ENCODE measurements at regions not wholly inside any gene's neighbourhood (a gene's known extent, or its start where the extent isn't known, plus 50 kb on each side); places are given as distances from the start of the nearest gene placed in this dataset.

DNA sequence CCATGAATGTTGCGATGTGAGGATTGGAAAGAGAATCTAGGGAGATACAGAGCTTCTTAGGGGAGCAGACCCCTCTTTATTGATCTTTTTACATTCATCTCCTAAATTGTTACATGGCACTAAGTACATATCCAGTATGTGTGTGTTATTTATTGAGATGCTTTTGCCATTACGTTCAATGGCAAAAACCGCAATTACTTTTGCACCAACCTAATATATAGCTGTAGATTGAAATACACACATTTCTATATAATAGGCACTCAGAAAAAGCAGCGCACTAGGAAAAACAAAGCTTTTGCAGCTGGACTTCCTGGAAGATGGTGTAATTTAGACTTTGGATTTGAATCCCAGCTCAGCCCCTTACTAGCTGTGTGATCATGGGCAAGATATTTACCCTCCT lies 849.4 kb downstream of the SLC4A3 start:
- no peak for DNase-seq
- H3K4me3 ChIP-seq, result no peak overlapping the region
- no peaks in the 10 kb centered on the region for H3K27me3 ChIP-seq
- H3K27ac ChIP-seq, result no peak overlapping the region
- no peaks in the 10 kb centered on the region for H3K9me3 ChIP-seq
- no peaks in the 10 kb centered on the region for H3K4me1 ChIP-seq
- H3K36me3 ChIP-seq, result no peaks in the 10 kb centered on the region
- intact Hi-C loops (cut with DNase I; ENCODE audit: low total_unique reads), result no loop called here
- TF ChIP-seq CTCF (IDR thresholded peaks at IDR 0.05), result no peak
- no peak for TF ChIP-seq POLR2A (IDR thresholded peaks at IDR 0.05)

DNA sequence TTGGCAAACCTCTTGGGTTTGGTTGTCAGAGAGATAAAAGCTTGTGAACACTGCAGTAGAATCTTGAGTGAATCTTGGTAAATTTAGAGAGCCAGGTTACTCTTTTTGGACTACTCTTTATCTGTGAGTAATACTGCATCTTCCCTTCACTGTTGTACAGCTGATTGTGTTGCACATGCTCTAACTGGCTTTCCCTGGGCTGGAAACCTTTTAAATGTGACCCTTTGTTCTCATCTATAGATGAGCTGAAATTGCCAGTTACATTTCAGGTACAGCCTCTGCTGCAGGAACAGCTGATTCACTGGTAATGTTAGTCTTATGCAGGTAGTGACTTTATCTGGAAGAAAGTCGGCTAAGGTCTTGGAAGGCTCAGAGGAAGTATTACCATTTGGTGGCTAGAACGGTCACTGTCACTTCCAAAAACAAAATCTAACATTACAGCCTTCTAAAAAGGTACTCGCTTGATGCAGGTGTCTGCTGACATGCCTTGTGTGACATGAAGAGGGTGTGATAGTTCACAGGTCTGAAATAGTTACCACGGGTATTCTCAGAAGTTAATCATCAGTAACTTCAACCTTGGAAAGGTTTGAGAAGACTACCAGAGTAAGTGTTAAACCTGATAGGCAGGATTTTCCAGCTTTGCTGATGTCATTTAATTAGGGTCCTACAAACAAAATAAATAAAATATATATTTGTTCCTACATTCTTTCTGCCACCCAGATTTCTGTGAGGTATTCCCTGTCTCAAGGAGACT lies 851.1 kb downstream of the SLC4A3 start:
- intact Hi-C loops (cut with DNase I; ENCODE audit: low total_unique reads), result no loop called here
- no peak overlapping the region for H3K27ac ChIP-seq
- no peaks in the 10 kb centered on the region for H3K36me3 ChIP-seq

DNA sequence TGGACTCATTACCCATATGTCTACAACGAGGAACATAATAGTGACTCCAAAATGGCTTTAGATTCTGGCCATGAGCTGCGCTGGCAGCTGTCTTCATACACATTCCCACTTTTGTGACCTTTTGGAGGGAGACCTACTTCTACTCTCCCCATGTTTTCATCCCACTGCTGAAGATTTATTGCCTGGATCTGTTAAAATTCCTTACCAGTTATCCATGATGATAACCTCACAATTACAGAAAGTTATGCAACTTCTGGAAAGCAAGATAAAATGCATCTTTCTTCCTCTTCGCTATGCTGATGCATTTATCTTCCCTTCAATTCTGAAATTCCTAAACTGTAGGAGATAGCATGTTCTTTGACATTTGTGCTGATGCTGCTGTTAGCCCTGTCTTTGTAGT lies 855.3 kb downstream of the SLC4A3 start:
- no peak overlapping the region for H3K27ac ChIP-seq
- H3K9me3 ChIP-seq, result no peaks in the 10 kb centered on the region
- no peak overlapping the region for H3K4me3 ChIP-seq
- H3K36me3 ChIP-seq, result no peaks in the 10 kb centered on the region
- TF ChIP-seq POLR2A (IDR thresholded peaks at IDR 0.05) (no peak), CTCF (IDR thresholded peaks at IDR 0.05) (no peak)
- no peaks in the 10 kb centered on the region for H3K4me1 ChIP-seq
- DNase-seq, result no peak
- H3K27me3 ChIP-seq, result no peaks in the 10 kb centered on the region
- intact Hi-C loops (cut with DNase I; ENCODE audit: low total_unique reads), result no loop called here

More for the DNA sequence above, 851.1 kb downstream of the SLC4A3 start:
- no peaks in the 10 kb centered on the region for H3K4me1 ChIP-seq
- TF ChIP-seq CTCF (IDR thresholded peaks at IDR 0.05), result no peak
- no peak for TF ChIP-seq POLR2A (IDR thresholded peaks at IDR 0.05)
- H3K4me3 ChIP-seq, result no peak overlapping the region
- no peak for DNase-seq
- no peaks in the 10 kb centered on the region for H3K9me3 ChIP-seq
- no peaks in the 10 kb centered on the region for H3K27me3 ChIP-seq

- TF ChIP-seq POLR2A (IDR thresholded peaks at IDR 0.05) (no peak), CTCF (IDR thresholded peaks at IDR 0.05) (no peak)
- H3K36me3 ChIP-seq, result no peaks in the 10 kb centered on the region
- H3K4me3 ChIP-seq, result no peak overlapping the region
- H3K9me3 ChIP-seq, result no peaks in the 10 kb centered on the region
- no peaks in the 10 kb centered on the region for H3K27me3 ChIP-seq
- no peaks in the 10 kb centered on the region for H3K4me1 ChIP-seq
- H3K27ac ChIP-seq, result no peak overlapping the region
- no peak for DNase-seq
- intact Hi-C loops (cut with DNase I; ENCODE audit: low total_unique reads), result no loop called here
Measured at GRCh38 chr2:220489121-220489520, 861.7 kb downstream of the SLC4A3 start.

DNA sequence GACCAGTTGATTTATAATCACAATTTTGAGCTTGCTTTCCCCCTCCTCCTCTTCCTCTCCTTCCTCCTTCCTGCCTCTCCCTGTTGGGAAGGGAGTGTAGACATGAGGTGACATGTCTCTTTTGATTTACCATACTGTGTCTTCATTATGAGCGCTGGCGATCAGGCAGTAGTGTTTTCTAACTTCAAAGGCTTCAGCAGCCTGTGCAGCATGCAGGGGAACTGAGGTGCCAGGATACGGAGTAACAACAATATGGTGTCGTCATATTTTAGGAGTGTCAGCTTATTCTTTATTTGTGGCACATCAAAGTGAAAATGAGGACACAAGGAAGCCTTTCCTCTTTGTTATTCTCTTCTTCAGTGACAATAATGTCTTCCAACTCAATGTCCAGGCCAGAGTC lies 864.2 kb downstream of the SLC4A3 start:
- Histone ChIP-seq H3K36me3 (no peaks in the 10 kb centered on the region), H3K4me3 (no peak overlapping the region), H3K27ac (no peak overlapping the region), H3K27me3 (no peaks in the 10 kb centered on the region), H3K9me3 (no peaks in the 10 kb centered on the region), H3K4me1 (no peaks in the 10 kb centered on the region)
- intact Hi-C loops (cut with DNase I; ENCODE audit: low total_unique reads), result no loop called here
- TF ChIP-seq CTCF (IDR thresholded peaks at IDR 0.05) (no peak), POLR2A (IDR thresholded peaks at IDR 0.05) (no peak)
- DNase-seq, result no peak
